ENCODE measurements at regions not wholly inside any gene's neighbourhood (a gene's known extent, or its start where the extent isn't known, plus 50 kb on each side); places are given as distances from the start of the nearest gene placed in this dataset.

GRCh38 chr21:17414766-17415165 lies 98.1 kb upstream of the CXADR start:
- no peaks in the 10 kb centered on the region for H3K9me2 ChIP-seq (ENCODE audit: insufficient read depth)
- no peaks in the 10 kb centered on the region for H3K27me3 ChIP-seq (ENCODE audit: insufficient read depth)
- peak; percentile 16 for DNase-seq (ENCODE audit: low spot score)
- H3K4me3 ChIP-seq, result no peak overlapping the region
- H3K27ac Mint-ChIP-seq, result no peak overlapping the region
- H3K79me2 ChIP-seq (replicated peaks; ENCODE audit: insufficient read depth), result no peaks in the 10 kb centered on the region
- TF ChIP-seq EZH2phosphoT487 (IDR thresholded peaks at IDR 0.05; ENCODE audit: unreplicated experiment) (no peak), JUNB (IDR thresholded peaks at IDR 0.05; ENCODE audit: unreplicated experiment) (no peak)
- TF ChIP-seq, protein P1, sequence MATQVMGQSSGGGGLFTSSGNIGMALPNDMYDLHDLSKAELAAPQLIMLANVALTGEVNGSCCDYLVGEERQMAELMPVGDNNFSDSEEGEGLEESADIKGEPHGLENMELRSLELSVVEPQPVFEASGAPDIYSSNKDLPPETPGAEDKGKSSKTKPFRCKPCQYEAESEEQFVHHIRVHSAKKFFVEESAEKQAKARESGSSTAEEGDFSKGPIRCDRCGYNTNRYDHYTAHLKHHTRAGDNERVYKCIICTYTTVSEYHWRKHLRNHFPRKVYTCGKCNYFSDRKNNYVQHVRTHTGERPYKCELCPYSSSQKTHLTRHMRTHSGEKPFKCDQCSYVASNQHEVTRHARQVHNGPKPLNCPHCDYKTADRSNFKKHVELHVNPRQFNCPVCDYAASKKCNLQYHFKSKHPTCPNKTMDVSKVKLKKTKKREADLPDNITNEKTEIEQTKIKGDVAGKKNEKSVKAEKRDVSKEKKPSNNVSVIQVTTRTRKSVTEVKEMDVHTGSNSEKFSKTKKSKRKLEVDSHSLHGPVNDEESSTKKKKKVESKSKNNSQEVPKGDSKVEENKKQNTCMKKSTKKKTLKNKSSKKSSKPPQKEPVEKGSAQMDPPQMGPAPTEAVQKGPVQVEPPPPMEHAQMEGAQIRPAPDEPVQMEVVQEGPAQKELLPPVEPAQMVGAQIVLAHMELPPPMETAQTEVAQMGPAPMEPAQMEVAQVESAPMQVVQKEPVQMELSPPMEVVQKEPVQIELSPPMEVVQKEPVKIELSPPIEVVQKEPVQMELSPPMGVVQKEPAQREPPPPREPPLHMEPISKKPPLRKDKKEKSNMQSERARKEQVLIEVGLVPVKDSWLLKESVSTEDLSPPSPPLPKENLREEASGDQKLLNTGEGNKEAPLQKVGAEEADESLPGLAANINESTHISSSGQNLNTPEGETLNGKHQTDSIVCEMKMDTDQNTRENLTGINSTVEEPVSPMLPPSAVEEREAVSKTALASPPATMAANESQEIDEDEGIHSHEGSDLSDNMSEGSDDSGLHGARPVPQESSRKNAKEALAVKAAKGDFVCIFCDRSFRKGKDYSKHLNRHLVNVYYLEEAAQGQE (IDR thresholded peaks at IDR 0.05; ENCODE audit: unreplicated experiment), result no peak
- H3F3A ChIP-seq (replicated peaks; ENCODE audit: low read depth), result no peaks in the 10 kb centered on the region
- no peaks in the 10 kb centered on the region for H3K36me3 ChIP-seq (ENCODE audit: insufficient read depth)
- H3K4me2 ChIP-seq, result peak overlapping the region; percentile 13; the same call in 1 of the 2 replicates
- H3K4me1 ChIP-seq (ENCODE audit: insufficient read depth), result no peaks in the 10 kb centered on the region; the same call in 1 of the 2 replicates
- H3K27me3 Mint-ChIP-seq (ENCODE audit: insufficient read depth, low read depth, poor library complexity), result no peaks in the 10 kb centered on the region
- H3K9me3 Mint-ChIP-seq, result no peaks in the 10 kb centered on the region
- no peak overlapping the region for H3K4me3 Mint-ChIP-seq
- no peak overlapping the region for H3K27ac ChIP-seq (ENCODE audit: low read depth)
- H3K4me1 Mint-ChIP-seq, result peaks cover 13% of the 10 kb centered on the region
- no peaks in the 10 kb centered on the region for H3K36me3 Mint-ChIP-seq (ENCODE audit: low read depth)
- ATAC-seq, result no peak
- H4K20me1 ChIP-seq (replicated peaks; ENCODE audit: insufficient read depth), result no peaks in the 10 kb centered on the region
- H2AFZ ChIP-seq, result 0 out of 2 replicates have a peak overlapping the region, but pooled peaks have one; percentile 14

DNA sequence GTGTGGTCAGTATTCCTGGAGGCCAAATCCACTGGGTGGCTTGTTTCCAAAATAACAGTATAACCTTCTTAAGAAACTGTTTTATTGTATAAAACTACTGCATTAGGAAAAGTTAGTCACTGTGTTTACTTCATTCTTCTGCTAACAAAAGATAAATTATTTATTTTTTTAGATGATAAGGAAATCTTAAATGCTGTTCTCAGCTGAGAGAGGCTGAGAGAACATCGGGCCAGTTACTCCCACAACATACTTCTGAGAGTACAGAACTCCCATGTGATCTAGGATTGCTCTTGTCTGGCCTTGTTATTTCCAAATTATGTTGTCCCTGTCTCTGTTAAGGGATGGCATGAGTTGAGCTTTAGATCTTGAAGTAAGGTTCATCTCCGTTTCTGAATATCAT lies 96.7 kb upstream of the CXADR start:
- Histone ChIP-seq H2AFZ (no peak overlapping the region), H3K4me1 (ENCODE audit: insufficient read depth) (no peaks in the 10 kb centered on the region; the same call in 1 of the 2 replicates), H3K27ac (ENCODE audit: low read depth) (no peak overlapping the region), H3K4me3 (no peak overlapping the region), H3K36me3 (ENCODE audit: insufficient read depth) (no peaks in the 10 kb centered on the region), H3K27me3 (ENCODE audit: insufficient read depth) (no peaks in the 10 kb centered on the region), H4K20me1 (replicated peaks; ENCODE audit: insufficient read depth) (no peaks in the 10 kb centered on the region), H3F3A (replicated peaks; ENCODE audit: low read depth) (no peaks in the 10 kb centered on the region), H3K79me2 (replicated peaks; ENCODE audit: insufficient read depth) (no peaks in the 10 kb centered on the region), H3K9me2 (ENCODE audit: insufficient read depth) (no peaks in the 10 kb centered on the region), H3K4me2 (no peak overlapping the region)
- Mint-ChIP-seq H3K27ac (no peak overlapping the region), H3K4me1 (peaks cover 13% of the 10 kb centered on the region), H3K9me3 (no peaks in the 10 kb centered on the region), H3K4me3 (no peak overlapping the region), H3K27me3 (ENCODE audit: insufficient read depth, low read depth, poor library complexity) (no peaks in the 10 kb centered on the region), H3K36me3 (ENCODE audit: low read depth) (no peaks in the 10 kb centered on the region)
- DNase-seq (ENCODE audit: low spot score), result no peak
- no peak for ATAC-seq
- TF ChIP-seq NANOG (IDR thresholded peaks at IDR 0.05; ENCODE audit: borderline replicate concordance) (no peak), STAT1 (IDR thresholded peaks at IDR 0.05; ENCODE audit: unreplicated experiment) (no peak), EZH2 (IDR thresholded peaks at IDR 0.05; ENCODE audit: low read depth, unreplicated experiment) (no peak), JUNB (IDR thresholded peaks at IDR 0.05; ENCODE audit: unreplicated experiment) (no peak), EZH2phosphoT487 (IDR thresholded peaks at IDR 0.05; ENCODE audit: unreplicated experiment) (no peak)
- TF ChIP-seq, protein P2, sequence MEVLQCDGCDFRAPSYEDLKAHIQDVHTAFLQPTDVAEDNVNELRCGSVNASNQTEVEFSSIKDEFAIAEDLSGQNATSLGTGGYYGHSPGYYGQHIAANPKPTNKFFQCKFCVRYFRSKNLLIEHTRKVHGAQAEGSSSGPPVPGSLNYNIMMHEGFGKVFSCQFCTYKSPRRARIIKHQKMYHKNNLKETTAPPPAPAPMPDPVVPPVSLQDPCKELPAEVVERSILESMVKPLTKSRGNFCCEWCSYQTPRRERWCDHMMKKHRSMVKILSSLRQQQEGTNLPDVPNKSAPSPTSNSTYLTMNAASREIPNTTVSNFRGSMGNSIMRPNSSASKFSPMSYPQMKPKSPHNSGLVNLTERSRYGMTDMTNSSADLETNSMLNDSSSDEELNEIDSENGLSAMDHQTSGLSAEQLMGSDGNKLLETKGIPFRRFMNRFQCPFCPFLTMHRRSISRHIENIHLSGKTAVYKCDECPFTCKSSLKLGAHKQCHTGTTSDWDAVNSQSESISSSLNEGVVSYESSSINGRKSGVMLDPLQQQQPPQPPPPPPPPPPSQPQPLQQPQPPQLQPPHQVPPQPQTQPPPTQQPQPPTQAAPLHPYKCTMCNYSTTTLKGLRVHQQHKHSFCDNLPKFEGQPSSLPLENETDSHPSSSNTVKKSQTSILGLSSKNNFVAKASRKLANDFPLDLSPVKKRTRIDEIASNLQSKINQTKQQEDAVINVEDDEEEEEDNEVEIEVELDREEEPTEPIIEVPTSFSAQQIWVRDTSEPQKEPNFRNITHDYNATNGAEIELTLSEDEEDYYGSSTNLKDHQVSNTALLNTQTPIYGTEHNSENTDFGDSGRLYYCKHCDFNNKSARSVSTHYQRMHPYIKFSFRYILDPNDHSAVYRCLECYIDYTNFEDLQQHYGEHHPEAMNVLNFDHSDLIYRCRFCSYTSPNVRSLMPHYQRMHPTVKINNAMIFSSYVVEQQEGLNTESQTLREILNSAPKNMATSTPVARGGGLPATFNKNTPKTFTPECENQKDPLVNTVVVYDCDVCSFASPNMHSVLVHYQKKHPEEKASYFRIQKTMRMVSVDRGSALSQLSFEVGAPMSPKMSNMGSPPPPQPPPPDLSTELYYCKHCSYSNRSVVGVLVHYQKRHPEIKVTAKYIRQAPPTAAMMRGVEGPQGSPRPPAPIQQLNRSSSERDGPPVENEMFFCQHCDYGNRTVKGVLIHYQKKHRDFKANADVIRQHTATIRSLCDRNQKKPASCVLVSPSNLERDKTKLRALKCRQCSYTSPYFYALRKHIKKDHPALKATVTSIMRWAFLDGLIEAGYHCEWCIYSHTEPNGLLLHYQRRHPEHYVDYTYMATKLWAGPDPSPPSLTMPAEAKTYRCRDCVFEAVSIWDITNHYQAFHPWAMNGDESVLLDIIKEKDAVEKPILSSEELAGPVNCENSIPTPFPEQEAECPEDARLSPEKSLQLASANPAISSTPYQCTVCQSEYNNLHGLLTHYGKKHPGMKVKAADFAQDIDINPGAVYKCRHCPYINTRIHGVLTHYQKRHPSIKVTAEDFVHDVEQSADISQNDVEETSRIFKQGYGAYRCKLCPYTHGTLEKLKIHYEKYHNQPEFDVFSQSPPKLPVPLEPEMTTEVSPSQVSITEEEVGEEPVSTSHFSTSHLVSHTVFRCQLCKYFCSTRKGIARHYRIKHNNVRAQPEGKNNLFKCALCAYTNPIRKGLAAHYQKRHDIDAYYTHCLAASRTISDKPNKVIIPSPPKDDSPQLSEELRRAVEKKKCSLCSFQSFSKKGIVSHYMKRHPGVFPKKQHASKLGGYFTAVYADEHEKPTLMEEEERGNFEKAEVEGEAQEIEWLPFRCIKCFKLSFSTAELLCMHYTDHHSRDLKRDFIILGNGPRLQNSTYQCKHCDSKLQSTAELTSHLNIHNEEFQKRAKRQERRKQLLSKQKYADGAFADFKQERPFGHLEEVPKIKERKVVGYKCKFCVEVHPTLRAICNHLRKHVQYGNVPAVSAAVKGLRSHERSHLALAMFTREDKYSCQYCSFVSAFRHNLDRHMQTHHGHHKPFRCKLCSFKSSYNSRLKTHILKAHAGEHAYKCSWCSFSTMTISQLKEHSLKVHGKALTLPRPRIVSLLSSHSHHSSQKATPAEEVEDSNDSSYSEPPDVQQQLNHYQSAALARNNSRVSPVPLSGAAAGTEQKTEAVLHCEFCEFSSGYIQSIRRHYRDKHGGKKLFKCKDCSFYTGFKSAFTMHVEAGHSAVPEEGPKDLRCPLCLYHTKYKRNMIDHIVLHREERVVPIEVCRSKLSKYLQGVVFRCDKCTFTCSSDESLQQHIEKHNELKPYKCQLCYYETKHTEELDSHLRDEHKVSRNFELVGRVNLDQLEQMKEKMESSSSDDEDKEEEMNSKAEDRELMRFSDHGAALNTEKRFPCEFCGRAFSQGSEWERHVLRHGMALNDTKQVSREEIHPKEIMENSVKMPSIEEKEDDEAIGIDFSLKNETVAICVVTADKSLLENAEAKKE (CRISPR knock-in tag; IDR thresholded peaks at IDR 0.05), result no peak
- TF ChIP-seq, protein P3, sequence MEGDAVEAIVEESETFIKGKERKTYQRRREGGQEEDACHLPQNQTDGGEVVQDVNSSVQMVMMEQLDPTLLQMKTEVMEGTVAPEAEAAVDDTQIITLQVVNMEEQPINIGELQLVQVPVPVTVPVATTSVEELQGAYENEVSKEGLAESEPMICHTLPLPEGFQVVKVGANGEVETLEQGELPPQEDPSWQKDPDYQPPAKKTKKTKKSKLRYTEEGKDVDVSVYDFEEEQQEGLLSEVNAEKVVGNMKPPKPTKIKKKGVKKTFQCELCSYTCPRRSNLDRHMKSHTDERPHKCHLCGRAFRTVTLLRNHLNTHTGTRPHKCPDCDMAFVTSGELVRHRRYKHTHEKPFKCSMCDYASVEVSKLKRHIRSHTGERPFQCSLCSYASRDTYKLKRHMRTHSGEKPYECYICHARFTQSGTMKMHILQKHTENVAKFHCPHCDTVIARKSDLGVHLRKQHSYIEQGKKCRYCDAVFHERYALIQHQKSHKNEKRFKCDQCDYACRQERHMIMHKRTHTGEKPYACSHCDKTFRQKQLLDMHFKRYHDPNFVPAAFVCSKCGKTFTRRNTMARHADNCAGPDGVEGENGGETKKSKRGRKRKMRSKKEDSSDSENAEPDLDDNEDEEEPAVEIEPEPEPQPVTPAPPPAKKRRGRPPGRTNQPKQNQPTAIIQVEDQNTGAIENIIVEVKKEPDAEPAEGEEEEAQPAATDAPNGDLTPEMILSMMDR (conservative IDR thresholded peaks at IDR 0.05; ENCODE audit: low read depth in 2 of 2), result no peak

Measured in GM23338 (cell line).